Activated B cell treated with CpG ODN at 0.5 μM for 24 hours (primary cell): ENCODE measurements at regions not wholly inside any gene's neighbourhood (a gene's known extent, or its start where the extent isn't known, plus 50 kb on each side); places are given as distances from the start of the nearest gene placed in this dataset.

Experiments
- ATAC-seq: fragments of 200-7000 bp; cut with Tn5 transposase; one replicate; pipeline ENCODE4 v1.10.0; 2021; ENCODE audit warnings: low read depth, mild to moderate bottlenecking, moderate library complexity
- CTCF ChIA-PET: fragments of 350-600 bp; sonication (Branson Sonifier 250); formaldehyde crosslinking; loops from one replicate; lab custom pipeline; 2021; ENCODE audit warnings: antibody characterized with exemption; lab: Charles Lee
- POLR2A ChIA-PET: fragments of 350-600 bp; sonication (Branson Sonifier 250); formaldehyde crosslinking; loops from one replicate; lab custom pipeline; 2021; ENCODE audit warnings: antibody characterized with exemption; lab: Charles Lee
- DNase-seq: peaks from one replicate; pipeline ENCODE4 v3.0.0; 2022
- H3K27ac Mint-ChIP-seq: one replicate; pipeline ENCODE4 v1.8.0; 2020; ENCODE audit warnings: mixed read lengths
- H3K27me3 Mint-ChIP-seq: one replicate; pipeline ENCODE4 v1.8.0; 2021; ENCODE audit warnings: mixed read lengths
- H3K36me3 Mint-ChIP-seq: one replicate; pipeline ENCODE4 v1.8.0; 2021; ENCODE audit warnings: low read depth, mixed read lengths
- H3K4me1 Mint-ChIP-seq: one replicate; pipeline ENCODE4 v1.8.0; 2021; ENCODE audit warnings: mixed read lengths
- H3K4me3 Mint-ChIP-seq: one replicate; pipeline ENCODE4 v1.8.0; 2020; ENCODE audit warnings: mild to moderate bottlenecking, mixed read lengths
- H3K9me3 Mint-ChIP-seq: one replicate; pipeline ENCODE4 v1.8.0; 2020; ENCODE audit warnings: mixed read lengths
- intact Hi-C: fragments of 100-400 bp; cut with micrococcal nuclease; formaldehyde crosslinking; loops from one replicate; pipeline ENCODE4 v1.15.1; 2024
- TF ChIP-seq, protein P1 (sequence below): fragments of 200-600 bp; IDR thresholded peaks from one replicate; pipeline ENCODE4 v1.8.0; 2022; ENCODE audit warnings: antibody characterized with exemption, mild to moderate bottlenecking

DNA sequence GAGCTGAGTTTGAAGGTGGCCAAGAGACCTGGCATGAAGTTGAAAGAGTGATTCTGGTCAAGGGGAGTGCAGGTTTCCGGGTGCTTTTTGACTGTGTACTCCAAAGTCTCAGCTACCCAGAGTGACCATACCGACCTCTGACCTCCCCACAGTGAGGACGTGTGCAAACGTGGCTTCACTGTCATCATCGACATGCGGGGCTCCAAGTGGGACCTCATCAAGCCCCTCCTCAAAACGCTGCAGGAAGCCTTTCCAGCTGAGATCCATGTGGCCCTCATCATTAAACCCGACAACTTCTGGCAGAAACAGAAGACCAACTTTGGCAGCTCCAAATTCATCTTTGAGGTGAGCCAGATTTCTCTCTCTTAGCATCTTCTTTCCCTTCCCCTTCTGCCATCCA is 272.4 kb upstream of the ROPN1 start:
- no peak for DNase-seq
- intact Hi-C loops = no loop called here
- H3K27ac Mint-ChIP-seq = no peak overlapping the region
- ATAC-seq = no peak
- H3K4me1 Mint-ChIP-seq = no peaks in the 10 kb centered on the region
- CTCF ChIA-PET = no interaction called here
- H3K4me3 Mint-ChIP-seq = no peak overlapping the region
- TF ChIP-seq, protein P1, sequence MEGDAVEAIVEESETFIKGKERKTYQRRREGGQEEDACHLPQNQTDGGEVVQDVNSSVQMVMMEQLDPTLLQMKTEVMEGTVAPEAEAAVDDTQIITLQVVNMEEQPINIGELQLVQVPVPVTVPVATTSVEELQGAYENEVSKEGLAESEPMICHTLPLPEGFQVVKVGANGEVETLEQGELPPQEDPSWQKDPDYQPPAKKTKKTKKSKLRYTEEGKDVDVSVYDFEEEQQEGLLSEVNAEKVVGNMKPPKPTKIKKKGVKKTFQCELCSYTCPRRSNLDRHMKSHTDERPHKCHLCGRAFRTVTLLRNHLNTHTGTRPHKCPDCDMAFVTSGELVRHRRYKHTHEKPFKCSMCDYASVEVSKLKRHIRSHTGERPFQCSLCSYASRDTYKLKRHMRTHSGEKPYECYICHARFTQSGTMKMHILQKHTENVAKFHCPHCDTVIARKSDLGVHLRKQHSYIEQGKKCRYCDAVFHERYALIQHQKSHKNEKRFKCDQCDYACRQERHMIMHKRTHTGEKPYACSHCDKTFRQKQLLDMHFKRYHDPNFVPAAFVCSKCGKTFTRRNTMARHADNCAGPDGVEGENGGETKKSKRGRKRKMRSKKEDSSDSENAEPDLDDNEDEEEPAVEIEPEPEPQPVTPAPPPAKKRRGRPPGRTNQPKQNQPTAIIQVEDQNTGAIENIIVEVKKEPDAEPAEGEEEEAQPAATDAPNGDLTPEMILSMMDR = no peak
- H3K27me3 Mint-ChIP-seq = peaks cover 1% of the 10 kb centered on the region
- H3K36me3 Mint-ChIP-seq = no peaks in the 10 kb centered on the region
- no peaks in the 10 kb centered on the region for H3K9me3 Mint-ChIP-seq
- POLR2A ChIA-PET = no interaction called here

DNA sequence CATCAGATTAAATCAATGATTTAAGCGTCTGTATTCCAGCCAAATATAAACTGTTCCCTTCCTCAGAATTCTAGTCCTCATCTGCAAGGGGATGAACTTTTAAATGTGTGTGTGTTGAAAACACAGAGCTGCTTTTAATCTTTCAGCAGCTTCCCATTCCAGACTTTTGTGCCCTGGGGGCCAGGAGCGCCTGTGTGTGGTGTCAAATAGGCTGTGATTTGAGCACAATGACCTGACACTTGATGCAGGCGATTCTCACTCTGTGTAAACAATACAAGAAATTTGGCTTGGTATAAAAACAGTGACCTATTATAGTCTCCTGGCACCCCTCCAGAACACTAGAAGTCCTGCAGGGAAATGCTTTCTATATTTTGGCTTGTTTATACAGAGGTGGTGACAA is 274.6 kb upstream of the ROPN1 start:
- intact Hi-C loops = no loop called here
- POLR2A ChIA-PET = no interaction called here
- CTCF ChIA-PET = no interaction called here
- peaks cover 1% of the 10 kb centered on the region for H3K27me3 Mint-ChIP-seq
- H3K4me1 Mint-ChIP-seq = no peaks in the 10 kb centered on the region
- no peaks in the 10 kb centered on the region for H3K36me3 Mint-ChIP-seq
- no peak for DNase-seq
- H3K9me3 Mint-ChIP-seq = no peaks in the 10 kb centered on the region
- no peak overlapping the region for H3K27ac Mint-ChIP-seq
- H3K4me3 Mint-ChIP-seq = no peak overlapping the region
- TF ChIP-seq, protein P1 = no peak
- no peak for ATAC-seq

DNA sequence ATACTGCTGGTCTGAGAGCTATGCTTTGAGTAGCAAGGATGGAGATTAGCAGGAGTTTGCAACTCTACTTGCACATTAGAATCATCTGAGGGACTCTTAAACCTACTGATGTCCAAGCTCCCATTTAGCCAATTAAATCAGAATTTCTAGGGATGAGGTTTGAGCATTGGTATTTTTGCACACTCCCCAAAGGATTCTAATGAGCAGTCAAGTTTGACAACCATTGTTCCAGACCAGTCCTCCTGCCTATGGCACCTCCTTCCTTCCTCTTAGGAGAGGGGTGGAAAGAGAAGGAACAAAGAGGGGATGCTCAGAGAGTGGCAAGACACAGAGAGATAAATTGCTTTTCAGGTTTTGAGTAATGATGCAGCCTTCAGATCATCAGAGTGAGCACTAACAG is 275.5 kb upstream of the ROPN1 start:
- no peaks in the 10 kb centered on the region for H3K36me3 Mint-ChIP-seq
- intact Hi-C loops = no loop called here
- CTCF ChIA-PET = no interaction called here

DNA sequence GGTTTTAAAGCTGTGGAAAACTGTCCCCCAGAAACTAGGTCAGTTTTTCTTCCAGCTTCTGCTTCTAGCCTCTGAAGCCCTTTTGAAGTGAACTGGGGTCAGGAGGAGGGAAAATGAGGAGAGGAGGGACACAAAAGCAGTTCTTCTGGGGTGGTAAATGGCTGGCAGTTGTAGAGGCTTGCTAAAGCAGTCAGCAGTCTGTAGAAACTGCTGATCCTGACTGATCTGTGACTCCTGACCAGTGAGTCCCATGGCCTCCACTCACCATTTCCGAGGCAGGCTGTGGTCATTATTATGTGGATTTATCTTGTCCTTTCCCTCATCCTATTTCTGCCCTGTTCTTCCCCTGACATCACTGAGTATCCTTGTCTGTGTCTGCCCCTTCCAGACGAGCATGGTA is 276.4 kb upstream of the ROPN1 start:
- ATAC-seq = no peak
- peaks cover 1% of the 10 kb centered on the region for H3K27me3 Mint-ChIP-seq
- ChIA-PET POLR2A (no interaction called here), CTCF (no interaction called here)
- no peaks in the 10 kb centered on the region for H3K9me3 Mint-ChIP-seq
- no peak overlapping the region for H3K27ac Mint-ChIP-seq
- no peak for DNase-seq
- no peaks in the 10 kb centered on the region for H3K4me1 Mint-ChIP-seq
- no peak overlapping the region for H3K4me3 Mint-ChIP-seq
- intact Hi-C loops = no loop called here
- H3K36me3 Mint-ChIP-seq = no peaks in the 10 kb centered on the region
- TF ChIP-seq, protein P1 = no peak

More for the DNA sequence above, 275.5 kb upstream of the ROPN1 start:
- TF ChIP-seq, protein P1 = no peak
- POLR2A ChIA-PET = no interaction called here
- Mint-ChIP-seq H3K4me1 (no peaks in the 10 kb centered on the region), H3K4me3 (no peak overlapping the region), H3K27ac (no peak overlapping the region), H3K27me3 (peaks cover 1% of the 10 kb centered on the region), H3K9me3 (no peaks in the 10 kb centered on the region)
- DNase-seq (no peak), ATAC-seq (no peak)

DNA sequence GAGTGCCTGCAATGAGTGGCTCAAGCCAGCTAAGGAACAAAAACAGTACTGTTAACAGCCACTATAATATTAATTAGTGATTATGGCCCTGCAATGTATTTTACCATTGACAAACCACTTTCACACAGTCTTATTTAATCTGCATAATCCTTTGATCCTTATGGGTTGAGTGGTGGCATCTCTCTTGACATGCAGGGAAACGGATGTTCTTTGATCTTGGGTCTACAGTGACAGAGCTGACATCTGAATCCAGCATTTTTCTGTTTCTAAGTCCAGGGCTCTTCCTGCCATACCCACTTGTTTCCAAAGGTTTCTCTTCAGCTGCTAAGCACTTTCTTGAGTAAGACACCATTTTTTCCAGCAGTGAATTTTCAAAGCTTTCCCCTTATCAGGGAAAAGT is 277.7 kb upstream of the ROPN1 start:
- peaks cover 1% of the 10 kb centered on the region for H3K27me3 Mint-ChIP-seq
- POLR2A ChIA-PET = no interaction called here
- intact Hi-C loops = no loop called here
- TF ChIP-seq, protein P1 = no peak
- ATAC-seq (no peak), DNase-seq (no peak)
- H3K4me1 Mint-ChIP-seq = no peaks in the 10 kb centered on the region
- H3K36me3 Mint-ChIP-seq = no peaks in the 10 kb centered on the region
- H3K27ac Mint-ChIP-seq = no peak overlapping the region
- CTCF ChIA-PET = no interaction called here
- H3K4me3 Mint-ChIP-seq = no peak overlapping the region
- no peaks in the 10 kb centered on the region for H3K9me3 Mint-ChIP-seq
